ENCODE measurements at regions not wholly inside any gene's neighbourhood (a gene's known extent, or its start where the extent isn't known, plus 50 kb on each side); places are given as distances from the start of the nearest gene placed in this dataset.

GRCh38 chr5:113673041-113673440 is 159.5 kb downstream of the YTHDC2 start:
- H3K4me3 ChIP-seq = no peak overlapping the region
- no peak for DNase-seq
- TF ChIP-seq, protein P1, sequence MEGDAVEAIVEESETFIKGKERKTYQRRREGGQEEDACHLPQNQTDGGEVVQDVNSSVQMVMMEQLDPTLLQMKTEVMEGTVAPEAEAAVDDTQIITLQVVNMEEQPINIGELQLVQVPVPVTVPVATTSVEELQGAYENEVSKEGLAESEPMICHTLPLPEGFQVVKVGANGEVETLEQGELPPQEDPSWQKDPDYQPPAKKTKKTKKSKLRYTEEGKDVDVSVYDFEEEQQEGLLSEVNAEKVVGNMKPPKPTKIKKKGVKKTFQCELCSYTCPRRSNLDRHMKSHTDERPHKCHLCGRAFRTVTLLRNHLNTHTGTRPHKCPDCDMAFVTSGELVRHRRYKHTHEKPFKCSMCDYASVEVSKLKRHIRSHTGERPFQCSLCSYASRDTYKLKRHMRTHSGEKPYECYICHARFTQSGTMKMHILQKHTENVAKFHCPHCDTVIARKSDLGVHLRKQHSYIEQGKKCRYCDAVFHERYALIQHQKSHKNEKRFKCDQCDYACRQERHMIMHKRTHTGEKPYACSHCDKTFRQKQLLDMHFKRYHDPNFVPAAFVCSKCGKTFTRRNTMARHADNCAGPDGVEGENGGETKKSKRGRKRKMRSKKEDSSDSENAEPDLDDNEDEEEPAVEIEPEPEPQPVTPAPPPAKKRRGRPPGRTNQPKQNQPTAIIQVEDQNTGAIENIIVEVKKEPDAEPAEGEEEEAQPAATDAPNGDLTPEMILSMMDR (IDR thresholded peaks at IDR 0.05) = no peak
- H3K36me3 ChIP-seq = no peaks in the 10 kb centered on the region
- H3K9ac ChIP-seq (ENCODE audit: low read depth in 2 of 2, low read length in 2 of 2) = no peak overlapping the region
- H3K9me3 ChIP-seq = no peaks in the 10 kb centered on the region
- no peaks in the 10 kb centered on the region for H3K4me1 ChIP-seq
- H3K27ac ChIP-seq = no peak overlapping the region
- intact Hi-C loops (cut with DNase I) = no loop called here
- no peaks in the 10 kb centered on the region for H3K27me3 ChIP-seq

DNA sequence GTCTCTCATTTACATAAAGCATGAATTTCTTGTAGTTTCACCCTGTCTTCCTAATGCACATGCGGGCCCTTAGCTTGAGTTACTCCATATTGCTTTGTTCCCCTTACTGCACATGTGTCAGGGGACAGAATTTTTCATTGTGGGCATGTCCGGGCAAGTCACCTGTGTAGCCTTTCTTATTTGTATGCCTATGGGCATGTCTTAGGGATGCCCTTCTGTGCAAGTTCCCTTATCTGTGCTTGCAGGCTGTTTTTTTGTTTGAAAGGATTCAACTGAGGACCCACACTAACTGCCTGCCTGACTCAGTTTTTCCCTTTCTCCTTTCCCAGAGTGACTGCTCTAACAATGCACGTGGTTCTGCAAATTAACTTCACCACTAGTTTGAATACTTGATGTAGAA is 161.7 kb downstream of the YTHDC2 start:
- H3K4me1 ChIP-seq = no peaks in the 10 kb centered on the region
- intact Hi-C loops (cut with DNase I) = loop anchor here (5.0 kb wide), 1 partner anchor 777 kb away; no protein-coding TSS in a partner anchor

GRCh38 chr5:113678202-113678601 is 164.7 kb downstream of the YTHDC2 start:
- no peak overlapping the region for H3K9ac ChIP-seq (ENCODE audit: low read depth in 2 of 2, low read length in 2 of 2)
- TF ChIP-seq, protein P1 (IDR thresholded peaks at IDR 0.05) = no peak
- H3K4me1 ChIP-seq = no peaks in the 10 kb centered on the region
- H3K36me3 ChIP-seq = no peaks in the 10 kb centered on the region
- DNase-seq = no peak
- no peaks in the 10 kb centered on the region for H3K27me3 ChIP-seq
- no peaks in the 10 kb centered on the region for H3K9me3 ChIP-seq
- H3K27ac ChIP-seq = no peak overlapping the region
- intact Hi-C loops (cut with DNase I) = loop anchor here (5.0 kb wide), 1 partner anchor 774 kb away; no protein-coding TSS in a partner anchor
- no peak overlapping the region for H3K4me3 ChIP-seq

More for the DNA sequence above, 161.7 kb downstream of the YTHDC2 start:
- Histone ChIP-seq H3K36me3 (no peaks in the 10 kb centered on the region), H3K27me3 (no peaks in the 10 kb centered on the region), H3K27ac (no peak overlapping the region), H3K9ac (ENCODE audit: low read depth in 2 of 2, low read length in 2 of 2) (no peak overlapping the region), H3K4me3 (no peak overlapping the region), H3K9me3 (no peaks in the 10 kb centered on the region)
- TF ChIP-seq, protein P1 (IDR thresholded peaks at IDR 0.05) = no peak
- no peak for DNase-seq

DNA sequence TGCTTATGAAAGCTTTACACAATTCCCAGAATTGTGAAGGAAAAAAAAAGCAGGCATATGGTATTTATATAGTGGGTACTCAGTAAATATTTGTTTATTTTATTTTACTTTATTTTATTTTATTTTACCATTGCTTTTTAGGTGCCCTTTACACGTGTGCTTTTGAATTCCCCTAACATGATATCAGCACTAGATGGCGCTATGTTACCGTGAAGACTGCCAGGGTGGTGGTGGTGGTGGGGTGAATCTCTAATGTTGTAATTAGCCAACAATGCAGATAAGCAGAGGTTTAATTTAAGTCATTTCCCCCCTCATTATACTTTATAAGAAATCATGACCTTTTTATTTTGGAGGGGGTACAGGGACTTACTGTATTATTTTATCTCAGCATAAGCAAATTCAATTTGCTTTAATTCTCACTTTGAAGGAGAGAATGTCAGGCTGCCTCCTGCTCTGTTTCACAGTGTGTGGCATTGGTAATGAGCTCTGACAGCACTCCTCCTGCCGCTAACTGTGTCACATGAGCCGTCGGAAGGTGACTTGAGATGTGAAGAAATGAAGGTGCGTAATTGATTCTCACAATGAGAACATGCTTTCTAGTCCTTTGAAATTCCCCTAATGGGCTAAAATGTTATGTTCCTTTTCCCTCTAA is 165.6 kb downstream of the YTHDC2 start:
- peak; percentile 38 for DNase-seq

GRCh38 chr5:113680534-113680933 is 167.0 kb downstream of the YTHDC2 start:
- TF ChIP-seq, protein P1 (IDR thresholded peaks at IDR 0.05) = no peak
- intact Hi-C loops (cut with DNase I) = no loop called here
- Histone ChIP-seq H3K27ac (no peak overlapping the region), H3K4me1 (no peaks in the 10 kb centered on the region), H3K36me3 (no peaks in the 10 kb centered on the region), H3K4me3 (no peak overlapping the region), H3K9me3 (no peaks in the 10 kb centered on the region), H3K27me3 (no peaks in the 10 kb centered on the region), H3K9ac (ENCODE audit: low read depth in 2 of 2, low read length in 2 of 2) (no peak overlapping the region)
- DNase-seq = no peak

More for the DNA sequence above, 165.6 kb downstream of the YTHDC2 start:
- no peaks in the 10 kb centered on the region for H3K4me1 ChIP-seq
- no peak overlapping the region for H3K9ac ChIP-seq (ENCODE audit: low read depth in 2 of 2, low read length in 2 of 2)
- no peaks in the 10 kb centered on the region for H3K36me3 ChIP-seq
- H3K27ac ChIP-seq = no peak overlapping the region
- H3K27me3 ChIP-seq = no peaks in the 10 kb centered on the region
- intact Hi-C loops (cut with DNase I) = loop anchor here (5.0 kb wide), 1 partner anchor 773 kb away; no protein-coding TSS in a partner anchor
- no peak overlapping the region for H3K4me3 ChIP-seq
- TF ChIP-seq, protein P1 (IDR thresholded peaks at IDR 0.05) = peak; percentile 60
- H3K9me3 ChIP-seq = no peaks in the 10 kb centered on the region

All from colonic mucosa (tissue), 4 donors.